ENCODE measurements at regions not wholly inside any gene's neighbourhood (a gene's known extent, or its start where the extent isn't known, plus 50 kb on each side); places are given as distances from the start of the nearest gene placed in this dataset.

DNA sequence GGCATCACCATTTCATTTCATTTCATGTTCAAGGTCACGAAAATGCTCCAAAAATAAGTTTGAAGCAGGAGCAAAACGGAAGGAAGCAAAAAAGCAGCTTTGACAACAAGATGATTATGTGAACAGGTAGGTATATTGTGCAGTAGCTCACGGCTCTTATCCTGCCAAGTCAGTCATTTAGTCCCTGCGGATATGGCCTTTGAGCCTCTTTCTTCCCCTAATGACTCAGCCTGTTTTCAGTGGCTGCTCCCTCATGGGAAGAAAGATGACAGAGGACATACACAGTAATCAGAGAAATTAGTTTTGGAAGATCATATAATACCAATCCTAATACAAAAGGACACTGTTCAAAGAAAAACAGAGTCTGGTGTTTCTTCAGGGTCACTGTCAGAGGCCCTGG, 155.8 kb upstream of the GRAMD2B start:
- H3K36me3 ChIP-seq (ENCODE audit: insufficient read depth, insufficient read length, low read length), result no peaks in the 10 kb centered on the region
- TF ChIP-seq SUZ12 (IDR thresholded peaks at IDR 0.05; ENCODE audit: extremely low read depth, insufficient read depth, insufficient read length) (no peak), ZNF274 (IDR thresholded peaks at IDR 0.05; ENCODE audit: low read depth, low read length) (no peak)
- H3K9me3 ChIP-seq (ENCODE audit: insufficient read depth, low read length), result 0 out of 2 replicates have a peak, but pooled peaks cover 4% of the 10 kb centered on the region
- no peak for DNase-seq (ENCODE audit: low read depth, low spot score)
- H3K4me3 ChIP-seq (ENCODE audit: insufficient read length, low read depth), result no peak overlapping the region
- H3K9ac ChIP-seq (ENCODE audit: insufficient read length, low read depth), result no peak overlapping the region
- no peaks in the 10 kb centered on the region for H3K27me3 ChIP-seq (ENCODE audit: insufficient read depth, insufficient read length)
- no peaks in the 10 kb centered on the region for H3K4me1 ChIP-seq (ENCODE audit: insufficient read depth, insufficient read length)

- TF ChIP-seq YY1 (IDR thresholded peaks at IDR 0.05; ENCODE audit: insufficient read depth, insufficient read length) (no peak), SUZ12 (IDR thresholded peaks at IDR 0.05; ENCODE audit: extremely low read depth, insufficient read depth, insufficient read length) (no peak)
- Histone ChIP-seq H3K27me3 (ENCODE audit: insufficient read depth, insufficient read length) (no peaks in the 10 kb centered on the region), H3K4me3 (ENCODE audit: insufficient read length, low read depth) (no peak overlapping the region), H3K36me3 (ENCODE audit: insufficient read depth, insufficient read length, low read length) (no peaks in the 10 kb centered on the region), H3K9ac (ENCODE audit: insufficient read length, low read depth) (no peak overlapping the region), H3K4me1 (ENCODE audit: insufficient read depth, insufficient read length) (no peaks in the 10 kb centered on the region), H3K9me3 (ENCODE audit: insufficient read depth, low read length) (0 out of 2 replicates have a peak, but pooled peaks cover 4% of the 10 kb centered on the region)
- DNase-seq (ENCODE audit: low read depth, low spot score), result no peak
These were observed 154.4 kb upstream of the GRAMD2B start for GRCh38 chr5:126268697-126269315.

- no peaks in the 10 kb centered on the region for H3K27me3 ChIP-seq (ENCODE audit: insufficient read depth, insufficient read length)
- no peaks in the 10 kb centered on the region for H3K36me3 ChIP-seq (ENCODE audit: insufficient read depth, insufficient read length, low read length)
- no peak for TF ChIP-seq YY1 (IDR thresholded peaks at IDR 0.05; ENCODE audit: insufficient read depth, insufficient read length)
- TF ChIP-seq ZNF274 (IDR thresholded peaks at IDR 0.05; ENCODE audit: low read depth, low read length), result no peak
- TF ChIP-seq SUZ12 (IDR thresholded peaks at IDR 0.05; ENCODE audit: extremely low read depth, insufficient read depth, insufficient read length), result no peak
- H3K9me3 ChIP-seq (ENCODE audit: insufficient read depth, low read length), result 0 out of 2 replicates have a peak, but pooled peaks cover 4% of the 10 kb centered on the region
- H3K9ac ChIP-seq (ENCODE audit: insufficient read length, low read depth), result no peak overlapping the region
- H3K4me1 ChIP-seq (ENCODE audit: insufficient read depth, insufficient read length), result no peaks in the 10 kb centered on the region
- DNase-seq (ENCODE audit: low read depth, low spot score), result no peak
- H3K4me3 ChIP-seq (ENCODE audit: insufficient read length, low read depth), result no peak overlapping the region
These were observed 153.7 kb upstream of the GRAMD2B start for GRCh38 chr5:126269511-126269910.

DNA sequence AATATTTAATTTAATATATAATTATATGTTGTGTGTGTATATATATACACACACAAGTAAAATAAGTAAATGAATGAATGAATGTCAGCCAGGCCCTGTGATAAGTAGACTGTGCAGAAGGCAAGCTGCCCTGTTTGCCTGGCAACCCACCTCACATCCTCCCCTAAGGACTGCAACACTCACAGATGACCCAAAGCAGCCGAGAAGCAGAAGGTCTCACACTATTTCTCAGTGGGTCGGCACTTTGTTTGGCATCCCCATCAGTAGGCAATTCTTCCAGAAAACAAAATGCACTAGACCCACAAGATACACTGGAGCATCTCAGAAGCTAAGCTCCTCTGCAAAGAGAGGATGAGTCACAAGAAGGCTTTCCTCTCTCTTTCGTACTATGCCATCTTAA, 152.1 kb upstream of the GRAMD2B start:
- DNase-seq (ENCODE audit: low read depth, low spot score), result no peak

GRCh38 chr5:126274076-126274762, 149.0 kb upstream of the GRAMD2B start:
- H3K27me3 ChIP-seq (ENCODE audit: insufficient read depth, insufficient read length), result no peaks in the 10 kb centered on the region
- TF ChIP-seq SUZ12 (IDR thresholded peaks at IDR 0.05; ENCODE audit: extremely low read depth, insufficient read depth, insufficient read length), result no peak
- no peak for TF ChIP-seq ZNF274 (IDR thresholded peaks at IDR 0.05; ENCODE audit: low read depth, low read length)
- TF ChIP-seq YY1 (IDR thresholded peaks at IDR 0.05; ENCODE audit: insufficient read depth, insufficient read length), result no peak
- DNase-seq (ENCODE audit: low read depth, low spot score), result no peak
- H3K9ac ChIP-seq (ENCODE audit: insufficient read length, low read depth), result no peak overlapping the region
- H3K4me3 ChIP-seq (ENCODE audit: insufficient read length, low read depth), result no peak overlapping the region
- H3K9me3 ChIP-seq (ENCODE audit: insufficient read depth, low read length), result no peaks in the 10 kb centered on the region
- no peaks in the 10 kb centered on the region for H3K36me3 ChIP-seq (ENCODE audit: insufficient read depth, insufficient read length, low read length)
- H3K4me1 ChIP-seq (ENCODE audit: insufficient read depth, insufficient read length), result no peaks in the 10 kb centered on the region

More for the DNA sequence above, 152.1 kb upstream of the GRAMD2B start:
- no peaks in the 10 kb centered on the region for H3K4me1 ChIP-seq (ENCODE audit: insufficient read depth, insufficient read length)
- TF ChIP-seq ZNF274 (IDR thresholded peaks at IDR 0.05; ENCODE audit: low read depth, low read length) (no peak), YY1 (IDR thresholded peaks at IDR 0.05; ENCODE audit: insufficient read depth, insufficient read length) (no peak), SUZ12 (IDR thresholded peaks at IDR 0.05; ENCODE audit: extremely low read depth, insufficient read depth, insufficient read length) (no peak)
- no peak overlapping the region for H3K4me3 ChIP-seq (ENCODE audit: insufficient read length, low read depth)
- H3K27me3 ChIP-seq (ENCODE audit: insufficient read depth, insufficient read length), result no peaks in the 10 kb centered on the region
- no peaks in the 10 kb centered on the region for H3K36me3 ChIP-seq (ENCODE audit: insufficient read depth, insufficient read length, low read length)
- no peak overlapping the region for H3K9ac ChIP-seq (ENCODE audit: insufficient read length, low read depth)
- H3K9me3 ChIP-seq (ENCODE audit: insufficient read depth, low read length), result no peaks in the 10 kb centered on the region

GRCh38 chr5:126274763-126275125, 148.5 kb upstream of the GRAMD2B start:
- Histone ChIP-seq H3K9me3 (ENCODE audit: insufficient read depth, low read length) (no peaks in the 10 kb centered on the region), H3K9ac (ENCODE audit: insufficient read length, low read depth) (no peak overlapping the region), H3K4me3 (ENCODE audit: insufficient read length, low read depth) (no peak overlapping the region), H3K27me3 (ENCODE audit: insufficient read depth, insufficient read length) (no peaks in the 10 kb centered on the region), H3K4me1 (ENCODE audit: insufficient read depth, insufficient read length) (no peaks in the 10 kb centered on the region), H3K36me3 (ENCODE audit: insufficient read depth, insufficient read length, low read length) (no peaks in the 10 kb centered on the region)
- TF ChIP-seq ZNF274 (IDR thresholded peaks at IDR 0.05; ENCODE audit: low read depth, low read length) (no peak), YY1 (IDR thresholded peaks at IDR 0.05; ENCODE audit: insufficient read depth, insufficient read length) (no peak), SUZ12 (IDR thresholded peaks at IDR 0.05; ENCODE audit: extremely low read depth, insufficient read depth, insufficient read length) (no peak)
- no peak for DNase-seq (ENCODE audit: low read depth, low spot score)

DNA sequence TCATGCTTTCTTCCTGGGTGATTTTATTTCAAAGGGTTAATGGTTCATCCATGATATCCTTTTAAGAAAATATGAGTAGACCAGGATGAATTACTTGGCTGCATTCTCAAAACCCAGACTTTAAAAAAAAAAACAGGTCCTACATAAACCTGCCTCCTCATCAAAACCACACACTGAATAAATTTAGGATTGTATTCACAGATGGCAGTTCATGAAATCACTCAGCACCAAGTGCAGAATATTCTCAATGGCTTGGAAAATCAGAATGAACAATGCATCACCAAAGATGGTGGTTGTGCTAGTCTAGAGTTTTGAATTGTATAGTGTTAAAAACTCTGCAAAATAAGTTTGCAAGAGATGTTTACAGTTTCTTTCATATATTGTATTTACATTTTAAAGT, 145.4 kb upstream of the GRAMD2B start:
- Histone ChIP-seq H3K4me3 (ENCODE audit: insufficient read length, low read depth) (no peak overlapping the region), H3K36me3 (ENCODE audit: insufficient read depth, insufficient read length, low read length) (no peaks in the 10 kb centered on the region), H3K9me3 (ENCODE audit: insufficient read depth, low read length) (no peaks in the 10 kb centered on the region), H3K9ac (ENCODE audit: insufficient read length, low read depth) (no peak overlapping the region), H3K27me3 (ENCODE audit: insufficient read depth, insufficient read length) (no peaks in the 10 kb centered on the region), H3K4me1 (ENCODE audit: insufficient read depth, insufficient read length) (no peaks in the 10 kb centered on the region)
- DNase-seq (ENCODE audit: low read depth, low spot score), result no peak
- TF ChIP-seq SUZ12 (IDR thresholded peaks at IDR 0.05; ENCODE audit: extremely low read depth, insufficient read depth, insufficient read length) (no peak), ZNF274 (IDR thresholded peaks at IDR 0.05; ENCODE audit: low read depth, low read length) (no peak), YY1 (IDR thresholded peaks at IDR 0.05; ENCODE audit: insufficient read depth, insufficient read length) (no peak)
